Natural killer cell (primary cell): ENCODE measurements at regions not wholly inside any gene's neighbourhood (a gene's known extent, or its start where the extent isn't known, plus 50 kb on each side); places are given as distances from the start of the nearest gene placed in this dataset.

Source experiments
- ATAC-seq, 3 donors: fragments of 150-1000 bp in 2 of 3; fragments of 200-7000 bp in 1 of 3; cut with Tn5 transposase; 1 replicate in 1 of 3; 2 replicates in 2 of 3; pipeline ENCODE4 v1.10.0; 2021; ENCODE audit warnings: mild to moderate bottlenecking in 2 of 3, moderate library complexity in 2 of 3
- DNase-seq, 2 donors: peaks; one replicate each; pipeline versions ENCODE4 v3.0.0 to v3.0.0-alpha.2; 2013 to 2021; ENCODE audit warnings: mixed read lengths in 1 of 2
- H3K27ac ChIP-seq: one replicate; pipeline ENCODE4 v1.5.1; 2013; ENCODE audit warnings: mild to moderate bottlenecking, low read length
- H3K27me3 ChIP-seq: one replicate; pipeline ENCODE4 v1.6.1; 2013; ENCODE audit warnings: low read length; ENCODE audit not compliant: control insufficient read depth, insufficient read depth
- H3K36me3 ChIP-seq: one replicate; pipeline ENCODE4 v1.6.1; 2013; ENCODE audit warnings: low read length; ENCODE audit not compliant: control insufficient read depth, insufficient read depth
- H3K4me1 ChIP-seq: one replicate; pipeline ENCODE4 v1.6.1; 2013; ENCODE audit warnings: low read length; ENCODE audit not compliant: control insufficient read depth, insufficient read depth
- H3K4me3 ChIP-seq: one replicate; pipeline ENCODE4 v1.5.1; 2013; ENCODE audit warnings: low read length
- H3K9me3 ChIP-seq: one replicate; pipeline ENCODE4 v1.6.1; 2013; ENCODE audit warnings: low read length; ENCODE audit not compliant: control insufficient read depth, insufficient read depth
- H3K27ac Mint-ChIP-seq, 2 donors: one replicate each; pipeline ENCODE4 v1.8.0; 2022; ENCODE audit warnings: mild to moderate bottlenecking in 2 of 2, mixed read lengths in 2 of 2, moderate library complexity in 1 of 2
- H3K27me3 Mint-ChIP-seq, 2 donors: one replicate each; pipeline ENCODE4 v1.8.0; 2022; ENCODE audit warnings: low read depth in 2 of 2, mixed read lengths in 2 of 2
- H3K36me3 Mint-ChIP-seq: one replicate; pipeline ENCODE4 v1.8.0; 2022; ENCODE audit warnings: mixed read lengths
- H3K4me1 Mint-ChIP-seq, 2 donors: one replicate each; pipeline ENCODE4 v1.8.0; 2022; ENCODE audit warnings: mixed read lengths in 2 of 2
- H3K4me3 Mint-ChIP-seq: one replicate; pipeline ENCODE4 v1.8.0; 2022; ENCODE audit warnings: mild to moderate bottlenecking, moderate library complexity, mixed read lengths
- H3K9me3 Mint-ChIP-seq, 2 donors: one replicate each; pipeline ENCODE4 v1.8.0; 2022; ENCODE audit warnings: mixed read lengths in 2 of 2
- CTCF ChIP-seq: fragments of 200-600 bp; IDR thresholded peaks from one replicate; pipeline ENCODE4 v1.8.0; 2022; ENCODE audit warnings: antibody characterized with exemption
- WGBS: methylation state at CpG from one replicate; pipeline ENCODE4 v1.1.7; 2013; ENCODE audit warnings: missing lambda C conversion rate; ENCODE audit not compliant: insufficient coverage; 5-methylcytosine and 5-hydroxymethylcytosine counted together
- intact Hi-C: fragments of 100-400 bp; cut with micrococcal nuclease; formaldehyde crosslinking; loops from one replicate; pipeline ENCODE4 v1.14.2; 2022

GRCh38 chr10:78899996-78900714 lies 168.6 kb upstream of the ZMIZ1 start:
- no peak for TF ChIP-seq CTCF
- Histone ChIP-seq H3K27ac (no peak overlapping the region), H3K4me3 (no peak overlapping the region), H3K36me3 (no peaks in the 10 kb centered on the region), H3K27me3 (no peaks in the 10 kb centered on the region), H3K9me3 (no peaks in the 10 kb centered on the region), H3K4me1 (no peaks in the 10 kb centered on the region)
- no peaks in the 10 kb centered on the region for H3K36me3 Mint-ChIP-seq
- no peaks in the 10 kb centered on the region for H3K9me3 Mint-ChIP-seq
- H3K4me3 Mint-ChIP-seq = no peak overlapping the region
- ATAC-seq (no peak), DNase-seq (no peak)
- no peaks in the 10 kb centered on the region for H3K27me3 Mint-ChIP-seq
- intact Hi-C loops = no loop called here
- H3K4me1 Mint-ChIP-seq = no peaks in the 10 kb centered on the region
- 86% methylated on average over 11 of the region's 11 CpGs for WGBS
- H3K27ac Mint-ChIP-seq = no peak overlapping the region

- Mint-ChIP-seq H3K4me1 (no peaks in the 10 kb centered on the region), H3K36me3 (no peaks in the 10 kb centered on the region), H3K27me3 (no peaks in the 10 kb centered on the region), H3K27ac (no peak overlapping the region), H3K4me3 (no peak overlapping the region), H3K9me3 (no peaks in the 10 kb centered on the region)
- DNase-seq (no peak), ATAC-seq (no peak)
- TF ChIP-seq CTCF = no peak
- Histone ChIP-seq H3K27ac (no peak overlapping the region), H3K36me3 (no peaks in the 10 kb centered on the region), H3K9me3 (no peaks in the 10 kb centered on the region), H3K4me1 (no peaks in the 10 kb centered on the region), H3K27me3 (no peaks in the 10 kb centered on the region), H3K4me3 (no peak overlapping the region)
- intact Hi-C loops = no loop called here
- WGBS = 75% methylated on average over 5 of the region's 5 CpGs
Measured at GRCh38 chr10:78900715-78901430, 167.9 kb upstream of the ZMIZ1 start.

GRCh38 chr10:78901694-78902093 lies 167.1 kb upstream of the ZMIZ1 start:
- H3K4me3 Mint-ChIP-seq = no peak overlapping the region
- no peak for TF ChIP-seq CTCF
- H3K9me3 Mint-ChIP-seq = no peaks in the 10 kb centered on the region
- DNase-seq (no peak), ATAC-seq (no peak)
- intact Hi-C loops = no loop called here
- Histone ChIP-seq H3K27me3 (no peaks in the 10 kb centered on the region), H3K9me3 (no peaks in the 10 kb centered on the region), H3K4me1 (no peaks in the 10 kb centered on the region), H3K36me3 (no peaks in the 10 kb centered on the region), H3K4me3 (no peak overlapping the region), H3K27ac (no peak overlapping the region)
- H3K27me3 Mint-ChIP-seq = no peaks in the 10 kb centered on the region
- H3K27ac Mint-ChIP-seq = no peak overlapping the region
- no peaks in the 10 kb centered on the region for H3K4me1 Mint-ChIP-seq
- 89% methylated on average over 1 of the region's 1 CpG for WGBS
- no peaks in the 10 kb centered on the region for H3K36me3 Mint-ChIP-seq
